Nephron progenitor cell (in vitro differentiated cells): ENCODE measurements at regions not wholly inside any gene's neighbourhood (a gene's known extent, or its start where the extent isn't known, plus 50 kb on each side); places are given as distances from the start of the nearest gene placed in this dataset.
"Not testable (repeated sequence)": the region's sequence is repeated elsewhere in the genome, so short reads cannot be mapped to it uniquely, and the experiment has no call there.

ENCODE experiments used
- DNase-seq: peaks from one replicate; pipeline ENCODE4 v3.0.0; 2021
- H3K27ac Mint-ChIP-seq: 2 replicates; pipeline ENCODE4 v1.8.0; 2021; ENCODE audit warnings: mild to moderate bottlenecking, moderate library complexity, mixed read lengths
- H3K27me3 Mint-ChIP-seq: 2 replicates; pipeline ENCODE4 v1.8.0; 2021; ENCODE audit warnings: mild to moderate bottlenecking, low read depth, mixed read lengths; ENCODE audit not compliant: poor library complexity
- H3K36me3 Mint-ChIP-seq: 2 replicates; pipeline ENCODE4 v1.8.0; 2021; ENCODE audit warnings: low read depth, mixed read lengths
- H3K4me1 Mint-ChIP-seq: 2 replicates; pipeline ENCODE4 v1.8.0; 2021; ENCODE audit warnings: mixed read lengths
- H3K4me3 Mint-ChIP-seq: 2 replicates; pipeline ENCODE4 v1.8.0; 2021; ENCODE audit warnings: mild to moderate bottlenecking, moderate library complexity, mixed read lengths
- H3K9me3 Mint-ChIP-seq: 2 replicates; pipeline ENCODE4 v1.8.0; 2021; ENCODE audit warnings: mild to moderate bottlenecking, moderate library complexity, mixed read lengths
- TF ChIP-seq, protein P1 (sequence below): fragments of 200-600 bp; sonication (generic); IDR thresholded peaks from 2 replicates; pipeline ENCODE4 v1.5.0; 2021; ENCODE audit warnings: antibody characterized with exemption

DNA sequence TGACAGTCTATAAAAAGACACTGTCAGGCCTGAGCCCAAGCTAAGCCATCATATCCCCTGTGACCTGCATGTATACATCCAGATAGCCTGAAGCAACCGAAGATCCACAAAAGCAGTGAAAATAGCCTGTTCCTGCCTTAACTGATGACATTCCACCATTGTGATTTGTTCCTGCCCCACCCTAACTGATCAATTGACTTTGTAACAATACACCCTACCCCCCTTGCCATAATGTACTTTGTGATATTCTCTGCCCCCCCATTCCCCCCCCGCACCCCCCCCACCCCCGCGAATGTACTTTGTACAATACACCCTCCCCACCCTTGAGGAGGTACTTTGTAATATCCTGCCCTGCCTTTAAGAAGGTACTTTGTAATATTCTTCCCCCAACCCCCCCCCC, 82.2 kb upstream of the MED13 start:
- no peaks in the 10 kb centered on the region for H3K36me3 Mint-ChIP-seq
- peaks cover 10% of the 10 kb centered on the region for H3K4me1 Mint-ChIP-seq
- no peaks in the 10 kb centered on the region for H3K27me3 Mint-ChIP-seq
- DNase-seq: no peak
- TF ChIP-seq, protein P1, sequence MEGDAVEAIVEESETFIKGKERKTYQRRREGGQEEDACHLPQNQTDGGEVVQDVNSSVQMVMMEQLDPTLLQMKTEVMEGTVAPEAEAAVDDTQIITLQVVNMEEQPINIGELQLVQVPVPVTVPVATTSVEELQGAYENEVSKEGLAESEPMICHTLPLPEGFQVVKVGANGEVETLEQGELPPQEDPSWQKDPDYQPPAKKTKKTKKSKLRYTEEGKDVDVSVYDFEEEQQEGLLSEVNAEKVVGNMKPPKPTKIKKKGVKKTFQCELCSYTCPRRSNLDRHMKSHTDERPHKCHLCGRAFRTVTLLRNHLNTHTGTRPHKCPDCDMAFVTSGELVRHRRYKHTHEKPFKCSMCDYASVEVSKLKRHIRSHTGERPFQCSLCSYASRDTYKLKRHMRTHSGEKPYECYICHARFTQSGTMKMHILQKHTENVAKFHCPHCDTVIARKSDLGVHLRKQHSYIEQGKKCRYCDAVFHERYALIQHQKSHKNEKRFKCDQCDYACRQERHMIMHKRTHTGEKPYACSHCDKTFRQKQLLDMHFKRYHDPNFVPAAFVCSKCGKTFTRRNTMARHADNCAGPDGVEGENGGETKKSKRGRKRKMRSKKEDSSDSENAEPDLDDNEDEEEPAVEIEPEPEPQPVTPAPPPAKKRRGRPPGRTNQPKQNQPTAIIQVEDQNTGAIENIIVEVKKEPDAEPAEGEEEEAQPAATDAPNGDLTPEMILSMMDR: no peak
- H3K4me3 Mint-ChIP-seq: no peak overlapping the region
- peaks cover 9% of the 10 kb centered on the region for H3K9me3 Mint-ChIP-seq
- no peak overlapping the region for H3K27ac Mint-ChIP-seq

DNA sequence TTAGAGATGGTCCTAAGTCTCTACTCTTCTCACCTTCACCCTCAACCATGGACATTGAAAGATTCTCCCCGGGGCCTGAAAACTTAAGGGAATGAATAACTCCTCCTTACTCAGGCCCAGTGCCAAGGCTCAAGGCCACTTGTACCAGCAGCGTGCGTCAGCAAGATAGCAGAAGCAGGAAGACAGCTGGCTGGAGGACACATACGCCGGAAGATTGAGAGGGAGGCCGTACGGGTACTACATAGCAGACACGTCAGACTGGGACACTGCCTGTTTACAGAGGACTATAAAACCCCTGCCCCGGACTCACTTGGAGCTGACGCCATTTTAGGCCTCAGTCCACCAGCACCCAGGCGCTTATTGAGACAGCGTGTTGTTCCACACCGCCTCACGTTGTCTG, 75.8 kb upstream of the MED13 start:
- H3K4me3 Mint-ChIP-seq: no peak overlapping the region
- DNase-seq: no peak
- TF ChIP-seq, protein P1: no peak
- no peaks in the 10 kb centered on the region for H3K27me3 Mint-ChIP-seq
- no peak overlapping the region for H3K27ac Mint-ChIP-seq
- H3K36me3 Mint-ChIP-seq: no peaks in the 10 kb centered on the region
- peaks cover 29% of the 10 kb centered on the region for H3K9me3 Mint-ChIP-seq
- peaks cover 10% of the 10 kb centered on the region for H3K4me1 Mint-ChIP-seq

DNA sequence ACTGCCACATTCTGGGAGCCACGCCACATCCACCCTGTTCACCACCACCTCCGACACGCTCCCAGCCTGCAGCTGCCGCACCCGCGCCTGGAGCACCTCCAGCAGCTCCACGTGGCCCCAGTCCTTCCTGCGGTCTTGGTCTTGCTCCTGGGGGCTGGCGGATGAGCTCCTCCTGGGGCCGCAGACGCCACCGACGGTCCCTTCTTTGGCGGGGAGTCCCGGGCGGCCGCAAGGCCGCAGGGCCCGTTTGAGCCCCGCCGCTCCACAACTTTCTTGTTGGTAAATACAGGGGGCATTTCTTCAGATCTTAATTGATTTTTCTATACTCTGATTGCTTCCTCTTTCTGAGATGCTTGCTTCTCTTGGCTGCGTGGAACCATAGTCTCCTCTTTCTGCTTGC, 75.3 kb upstream of the MED13 start:
- TF ChIP-seq, protein P1: no peak
- Mint-ChIP-seq H3K4me3 (no peak overlapping the region), H3K4me1 (peaks cover 10% of the 10 kb centered on the region), H3K9me3 (peaks cover 29% of the 10 kb centered on the region), H3K27me3 (peaks cover 1% of the 10 kb centered on the region), H3K27ac (no peak overlapping the region), H3K36me3 (no peaks in the 10 kb centered on the region)
- DNase-seq: no peak

DNA sequence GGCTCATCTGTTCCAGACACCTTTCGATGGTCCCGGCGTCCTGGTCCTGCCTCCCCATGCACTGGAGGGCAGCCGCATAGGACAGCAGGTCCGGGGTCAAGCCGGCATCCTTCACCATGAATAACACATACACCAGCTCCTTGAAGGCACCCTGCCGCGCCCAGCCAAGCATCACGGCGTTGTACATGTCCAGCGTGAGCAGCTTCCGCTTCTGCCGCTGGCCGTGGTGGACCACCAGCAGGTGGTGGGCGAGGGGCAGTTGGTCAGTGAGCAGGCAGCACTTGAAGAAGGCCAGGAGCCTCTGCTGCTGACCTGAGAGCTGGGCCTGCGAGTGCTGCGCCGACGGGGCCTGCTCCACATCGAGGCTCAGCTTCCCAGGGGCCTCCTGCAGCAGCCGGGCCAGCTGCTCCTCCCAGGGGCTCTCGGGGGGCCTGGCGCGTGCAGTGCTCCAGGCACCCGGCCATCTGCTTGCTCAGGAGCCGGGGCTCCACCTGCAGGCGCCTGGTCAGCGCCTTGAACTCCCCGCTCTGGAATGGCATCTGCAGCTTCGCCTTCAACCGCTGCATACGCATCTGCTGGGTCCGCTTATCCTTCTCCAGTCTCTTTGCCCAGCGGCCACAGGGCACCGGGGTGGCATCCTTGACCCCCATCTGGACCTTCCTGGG, 74.7 kb upstream of the MED13 start:
- H3K36me3 Mint-ChIP-seq, H3K4me3 Mint-ChIP-seq, H3K27ac Mint-ChIP-seq, H3K27me3 Mint-ChIP-seq, H3K4me1 Mint-ChIP-seq, DNase-seq: not testable (repeated sequence)
- H3K9me3 Mint-ChIP-seq: peaks cover 29% of the 10 kb centered on the region

DNA sequence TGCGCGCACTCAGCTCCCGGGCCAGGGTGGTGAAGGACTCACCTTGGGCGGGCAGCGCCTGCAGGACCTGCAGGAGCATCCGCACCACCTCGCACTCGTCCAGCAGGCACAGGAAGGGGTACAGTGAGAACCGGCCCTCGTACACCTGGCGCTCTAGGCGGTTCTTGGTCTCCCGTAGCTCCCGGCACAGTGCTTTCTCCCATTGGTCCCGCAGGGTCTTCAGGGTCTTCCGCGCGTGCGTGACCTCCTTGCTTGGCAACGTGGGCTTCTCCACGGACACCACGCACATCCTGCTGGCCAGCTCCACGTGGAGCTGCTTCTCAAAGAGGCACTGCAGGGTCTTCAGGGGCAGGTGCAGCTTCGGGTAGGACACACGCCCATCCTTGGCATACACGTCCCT, 74.1 kb upstream of the MED13 start:
- DNase-seq: no peak
- peaks cover 5% of the 10 kb centered on the region for H3K27me3 Mint-ChIP-seq
- H3K36me3 Mint-ChIP-seq: no peaks in the 10 kb centered on the region
- no peak overlapping the region for H3K27ac Mint-ChIP-seq
- TF ChIP-seq, protein P1: no peak
- H3K9me3 Mint-ChIP-seq: peaks cover 29% of the 10 kb centered on the region
- H3K4me1 Mint-ChIP-seq: peaks cover 6% of the 10 kb centered on the region
- H3K4me3 Mint-ChIP-seq: no peak overlapping the region

DNA sequence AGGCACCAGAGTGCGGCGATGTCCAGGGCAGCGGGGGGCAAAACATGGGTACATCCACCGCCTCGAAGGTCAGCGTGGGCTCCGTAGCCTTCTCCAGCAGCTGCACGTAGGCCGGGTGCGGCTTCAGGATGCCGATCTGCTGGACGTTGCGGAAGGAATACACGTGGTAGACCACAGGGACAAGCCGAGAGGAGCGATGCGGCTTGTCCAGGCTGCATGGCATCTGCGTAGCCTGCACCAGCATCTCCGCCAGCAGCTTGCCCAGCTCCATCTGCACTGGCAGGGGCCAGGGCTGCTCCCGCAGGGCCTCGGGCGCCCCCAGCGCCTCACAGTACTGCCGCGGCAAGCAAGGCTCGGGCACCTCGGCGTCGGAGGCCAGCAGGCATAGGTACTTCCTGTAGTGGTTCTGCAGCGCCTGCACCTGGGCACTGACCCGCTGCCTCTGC, 73.6 kb upstream of the MED13 start:
- not testable (repeated sequence) for H3K27ac Mint-ChIP-seq
- H3K9me3 Mint-ChIP-seq: peaks cover 29% of the 10 kb centered on the region

DNA sequence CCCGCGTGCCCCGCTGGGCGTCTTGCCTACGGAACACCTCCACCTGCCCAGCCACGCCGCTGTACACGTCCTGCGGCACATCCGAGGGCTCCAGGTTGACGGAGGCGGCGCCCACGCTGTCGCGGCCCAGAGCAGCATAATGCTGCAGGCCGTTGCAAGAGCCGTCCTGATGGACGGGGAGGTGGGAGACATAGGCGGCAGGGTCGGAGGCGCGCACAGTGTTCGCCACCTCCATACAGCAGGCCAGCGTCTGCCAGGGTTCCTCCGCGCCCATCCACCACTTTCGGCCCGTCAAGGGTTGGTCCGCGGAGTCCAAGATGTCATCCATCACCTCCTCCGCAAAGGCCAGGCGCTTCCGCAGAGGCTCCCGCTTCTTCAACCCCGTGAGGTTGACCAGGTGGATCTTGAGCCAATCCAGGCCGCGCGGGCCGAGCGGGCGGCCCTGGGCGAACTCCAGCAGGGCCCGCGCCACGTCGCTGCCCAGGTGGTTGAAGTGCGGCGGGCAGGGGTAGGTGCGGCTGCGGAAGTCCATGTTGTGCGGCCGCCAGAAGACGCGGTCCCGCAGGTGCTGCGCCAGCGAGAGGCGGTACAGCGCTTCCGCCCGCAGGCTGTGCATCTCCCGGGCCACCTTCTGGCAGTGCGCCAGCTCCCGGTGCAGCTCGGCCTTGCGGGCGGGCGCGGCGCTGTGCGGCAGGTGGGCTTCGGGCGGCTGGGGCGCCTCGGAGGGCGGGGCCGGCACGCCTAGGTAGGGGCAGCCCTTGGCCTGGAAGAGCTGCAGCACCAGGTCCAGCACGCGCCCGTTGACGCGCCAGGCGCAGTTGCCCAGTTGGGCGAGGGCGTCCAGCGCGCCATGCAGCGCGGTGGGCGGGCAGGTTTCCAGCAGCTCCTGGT, 72.9 kb upstream of the MED13 start:
- H3K27ac Mint-ChIP-seq, H3K4me3 Mint-ChIP-seq, H3K36me3 Mint-ChIP-seq, DNase-seq, H3K27me3 Mint-ChIP-seq, H3K4me1 Mint-ChIP-seq: not testable (repeated sequence)
- peaks cover 25% of the 10 kb centered on the region for H3K9me3 Mint-ChIP-seq

More for the DNA sequence above, 73.6 kb upstream of the MED13 start:
- not testable (repeated sequence) for H3K4me1 Mint-ChIP-seq, H3K36me3 Mint-ChIP-seq, DNase-seq, H3K27me3 Mint-ChIP-seq, H3K4me3 Mint-ChIP-seq

DNA sequence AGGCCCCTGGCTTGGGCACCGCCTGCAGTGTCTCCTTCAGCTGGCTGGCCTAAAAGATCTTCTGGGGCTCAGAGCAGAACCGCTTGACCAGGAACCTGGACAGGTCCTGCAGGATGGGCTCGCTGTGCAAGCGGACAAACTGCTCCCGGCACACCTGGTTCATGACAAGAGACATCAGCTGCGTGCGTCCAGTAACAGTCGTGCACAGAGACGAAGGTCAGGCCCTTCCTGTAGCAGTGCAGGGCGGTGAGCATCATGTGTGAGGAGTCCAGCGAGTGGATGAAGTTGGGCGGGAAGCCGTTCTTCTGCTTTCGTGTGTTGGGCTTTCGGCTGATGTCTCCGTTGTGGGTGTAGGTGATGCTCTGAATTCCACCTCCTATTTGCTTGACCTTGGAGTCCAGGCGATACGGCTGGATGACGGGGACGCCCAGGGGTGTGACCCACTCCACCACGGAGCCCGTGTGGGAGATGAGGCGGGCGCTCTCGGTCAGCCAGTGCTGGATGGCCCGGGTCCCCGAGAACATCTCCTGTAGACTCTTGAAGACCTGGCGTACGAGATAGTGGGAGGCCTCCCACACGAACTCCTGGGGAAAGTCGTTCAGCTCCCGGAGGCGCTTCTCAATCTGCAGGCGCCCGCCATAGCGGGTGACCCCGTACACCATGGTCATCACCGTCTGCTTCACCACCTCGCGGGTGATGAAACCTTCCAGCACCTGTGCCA, 72.1 kb upstream of the MED13 start:
- not testable (repeated sequence) for H3K27ac Mint-ChIP-seq, H3K4me3 Mint-ChIP-seq, H3K36me3 Mint-ChIP-seq, H3K27me3 Mint-ChIP-seq, DNase-seq, H3K4me1 Mint-ChIP-seq
- H3K9me3 Mint-ChIP-seq: peaks cover 19% of the 10 kb centered on the region
